ENCODE measurements at regions not wholly inside any gene's neighbourhood (a gene's known extent, or its start where the extent isn't known, plus 50 kb on each side); places are given as distances from the start of the nearest gene placed in this dataset.
A peak's percentile ranks its signal among the peaks of the same experiment; 100 is the strongest.

GRCh38 chr12:71009430-71010142 lies 89.0 kb upstream of the PTPRR start (continued):
- TF ChIP-seq ZNF114 (CRISPR knock-in tag; IDR thresholded peaks at IDR 0.05) (no peak), NANOG (IDR thresholded peaks at IDR 0.05; ENCODE audit: borderline replicate concordance) (no peak)

DNA sequence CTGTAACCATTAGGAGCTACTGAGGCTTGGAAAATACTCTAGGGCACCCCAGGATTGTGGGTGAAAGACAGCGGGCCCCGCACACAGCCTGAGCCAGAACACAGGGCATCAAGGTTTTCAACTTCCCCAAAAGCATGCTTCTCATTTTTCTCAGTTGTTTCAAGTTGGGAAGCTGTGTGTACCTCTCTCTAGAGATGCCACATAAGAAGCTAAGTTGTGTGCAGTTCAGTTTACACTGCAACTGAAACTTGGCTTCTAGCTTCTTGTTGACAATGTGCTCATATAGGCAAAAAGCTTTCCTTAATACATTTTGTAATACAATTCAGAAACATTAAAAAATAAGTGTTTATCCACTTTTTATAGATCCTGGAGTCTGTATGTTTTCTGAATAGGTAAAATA lies 88.1 kb upstream of the PTPRR start:
- Histone ChIP-seq H3K27me3 (ENCODE audit: insufficient read depth) (no peaks in the 10 kb centered on the region), H3F3A (replicated peaks; ENCODE audit: low read depth) (no peaks in the 10 kb centered on the region), H3K4me3 (no peak overlapping the region), H3K79me2 (replicated peaks; ENCODE audit: insufficient read depth) (no peaks in the 10 kb centered on the region), H3K4me2 (no peak overlapping the region), H3K27ac (ENCODE audit: low read depth) (no peak overlapping the region), H4K20me1 (replicated peaks; ENCODE audit: insufficient read depth) (no peaks in the 10 kb centered on the region), H2AFZ (peak overlapping the region; percentile 67; the same call in 1 of the 2 replicates), H3K4me1 (ENCODE audit: insufficient read depth) (no peaks in the 10 kb centered on the region), H3K9me2 (ENCODE audit: insufficient read depth) (no peaks in the 10 kb centered on the region), H3K36me3 (ENCODE audit: insufficient read depth) (no peaks in the 10 kb centered on the region)
- ATAC-seq = no peak
- DNase-seq (ENCODE audit: low spot score) = no peak
- H3K27me3 Mint-ChIP-seq (ENCODE audit: insufficient read depth, low read depth, poor library complexity) = no peaks in the 10 kb centered on the region
- H3K4me3 Mint-ChIP-seq = no peak overlapping the region
- no peak overlapping the region for H3K27ac Mint-ChIP-seq
- no peaks in the 10 kb centered on the region for H3K36me3 Mint-ChIP-seq (ENCODE audit: low read depth)
- H3K4me1 Mint-ChIP-seq = no peaks in the 10 kb centered on the region
- no peak for TF ChIP-seq CREB1 (CRISPR knock-in tag; IDR thresholded peaks at IDR 0.05; ENCODE audit: low read depth)
- TF ChIP-seq, protein P1, sequence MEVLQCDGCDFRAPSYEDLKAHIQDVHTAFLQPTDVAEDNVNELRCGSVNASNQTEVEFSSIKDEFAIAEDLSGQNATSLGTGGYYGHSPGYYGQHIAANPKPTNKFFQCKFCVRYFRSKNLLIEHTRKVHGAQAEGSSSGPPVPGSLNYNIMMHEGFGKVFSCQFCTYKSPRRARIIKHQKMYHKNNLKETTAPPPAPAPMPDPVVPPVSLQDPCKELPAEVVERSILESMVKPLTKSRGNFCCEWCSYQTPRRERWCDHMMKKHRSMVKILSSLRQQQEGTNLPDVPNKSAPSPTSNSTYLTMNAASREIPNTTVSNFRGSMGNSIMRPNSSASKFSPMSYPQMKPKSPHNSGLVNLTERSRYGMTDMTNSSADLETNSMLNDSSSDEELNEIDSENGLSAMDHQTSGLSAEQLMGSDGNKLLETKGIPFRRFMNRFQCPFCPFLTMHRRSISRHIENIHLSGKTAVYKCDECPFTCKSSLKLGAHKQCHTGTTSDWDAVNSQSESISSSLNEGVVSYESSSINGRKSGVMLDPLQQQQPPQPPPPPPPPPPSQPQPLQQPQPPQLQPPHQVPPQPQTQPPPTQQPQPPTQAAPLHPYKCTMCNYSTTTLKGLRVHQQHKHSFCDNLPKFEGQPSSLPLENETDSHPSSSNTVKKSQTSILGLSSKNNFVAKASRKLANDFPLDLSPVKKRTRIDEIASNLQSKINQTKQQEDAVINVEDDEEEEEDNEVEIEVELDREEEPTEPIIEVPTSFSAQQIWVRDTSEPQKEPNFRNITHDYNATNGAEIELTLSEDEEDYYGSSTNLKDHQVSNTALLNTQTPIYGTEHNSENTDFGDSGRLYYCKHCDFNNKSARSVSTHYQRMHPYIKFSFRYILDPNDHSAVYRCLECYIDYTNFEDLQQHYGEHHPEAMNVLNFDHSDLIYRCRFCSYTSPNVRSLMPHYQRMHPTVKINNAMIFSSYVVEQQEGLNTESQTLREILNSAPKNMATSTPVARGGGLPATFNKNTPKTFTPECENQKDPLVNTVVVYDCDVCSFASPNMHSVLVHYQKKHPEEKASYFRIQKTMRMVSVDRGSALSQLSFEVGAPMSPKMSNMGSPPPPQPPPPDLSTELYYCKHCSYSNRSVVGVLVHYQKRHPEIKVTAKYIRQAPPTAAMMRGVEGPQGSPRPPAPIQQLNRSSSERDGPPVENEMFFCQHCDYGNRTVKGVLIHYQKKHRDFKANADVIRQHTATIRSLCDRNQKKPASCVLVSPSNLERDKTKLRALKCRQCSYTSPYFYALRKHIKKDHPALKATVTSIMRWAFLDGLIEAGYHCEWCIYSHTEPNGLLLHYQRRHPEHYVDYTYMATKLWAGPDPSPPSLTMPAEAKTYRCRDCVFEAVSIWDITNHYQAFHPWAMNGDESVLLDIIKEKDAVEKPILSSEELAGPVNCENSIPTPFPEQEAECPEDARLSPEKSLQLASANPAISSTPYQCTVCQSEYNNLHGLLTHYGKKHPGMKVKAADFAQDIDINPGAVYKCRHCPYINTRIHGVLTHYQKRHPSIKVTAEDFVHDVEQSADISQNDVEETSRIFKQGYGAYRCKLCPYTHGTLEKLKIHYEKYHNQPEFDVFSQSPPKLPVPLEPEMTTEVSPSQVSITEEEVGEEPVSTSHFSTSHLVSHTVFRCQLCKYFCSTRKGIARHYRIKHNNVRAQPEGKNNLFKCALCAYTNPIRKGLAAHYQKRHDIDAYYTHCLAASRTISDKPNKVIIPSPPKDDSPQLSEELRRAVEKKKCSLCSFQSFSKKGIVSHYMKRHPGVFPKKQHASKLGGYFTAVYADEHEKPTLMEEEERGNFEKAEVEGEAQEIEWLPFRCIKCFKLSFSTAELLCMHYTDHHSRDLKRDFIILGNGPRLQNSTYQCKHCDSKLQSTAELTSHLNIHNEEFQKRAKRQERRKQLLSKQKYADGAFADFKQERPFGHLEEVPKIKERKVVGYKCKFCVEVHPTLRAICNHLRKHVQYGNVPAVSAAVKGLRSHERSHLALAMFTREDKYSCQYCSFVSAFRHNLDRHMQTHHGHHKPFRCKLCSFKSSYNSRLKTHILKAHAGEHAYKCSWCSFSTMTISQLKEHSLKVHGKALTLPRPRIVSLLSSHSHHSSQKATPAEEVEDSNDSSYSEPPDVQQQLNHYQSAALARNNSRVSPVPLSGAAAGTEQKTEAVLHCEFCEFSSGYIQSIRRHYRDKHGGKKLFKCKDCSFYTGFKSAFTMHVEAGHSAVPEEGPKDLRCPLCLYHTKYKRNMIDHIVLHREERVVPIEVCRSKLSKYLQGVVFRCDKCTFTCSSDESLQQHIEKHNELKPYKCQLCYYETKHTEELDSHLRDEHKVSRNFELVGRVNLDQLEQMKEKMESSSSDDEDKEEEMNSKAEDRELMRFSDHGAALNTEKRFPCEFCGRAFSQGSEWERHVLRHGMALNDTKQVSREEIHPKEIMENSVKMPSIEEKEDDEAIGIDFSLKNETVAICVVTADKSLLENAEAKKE (CRISPR knock-in tag; IDR thresholded peaks at IDR 0.05) = no peak
- H3K9me3 Mint-ChIP-seq = no peaks in the 10 kb centered on the region
